CD14-positive monocyte (primary cell): ENCODE measurements at regions not wholly inside any gene's neighbourhood (a gene's known extent, or its start where the extent isn't known, plus 50 kb on each side); places are given as distances from the start of the nearest gene placed in this dataset.

Source experiments
- DNase-seq, 3 donors: peaks; one replicate each; pipeline ENCODE4 v3.0.0-alpha.2; 2011 to 2022
- H2AFZ ChIP-seq: 2 replicates; pipeline ENCODE4 v1.6.0; 2012; ENCODE audit warnings: mild to moderate bottlenecking, low read depth, low read length, inconsistent platforms; ENCODE audit not compliant: insufficient read depth, poor library complexity, severe bottlenecking
- H3K27ac ChIP-seq, 2 donors: 1 replicate in 1 of 2; 2 replicates in 1 of 2; pipeline ENCODE4 v1.5.1; 2012 to 2013; ENCODE audit warnings: low read length in 2 of 2, control low read depth in 1 of 2, inconsistent platforms in 1 of 2, low read depth in 1 of 2, mild to moderate bottlenecking in 1 of 2
- H3K27me3 ChIP-seq, 2 donors: one replicate each; pipeline versions ENCODE4 v1.6.0 to v1.6.1; 2011 to 2013; ENCODE audit warnings: low read length in 2 of 2; ENCODE audit not compliant: control insufficient read depth in 2 of 2, insufficient read depth in 2 of 2
- H3K36me3 ChIP-seq, 2 donors: replicated peaks in 1 of 2; 1 replicate in 1 of 2; 2 replicates in 1 of 2; pipeline versions ENCODE4 v1.5.1 to v1.6.1; 2012 to 2013; ENCODE audit warnings: low read length in 2 of 2, control low read depth in 1 of 2, inconsistent platforms in 1 of 2, mild to moderate bottlenecking in 1 of 2; ENCODE audit not compliant: insufficient read depth in 2 of 2, control insufficient read depth in 1 of 2
- H3K4me1 ChIP-seq, 2 donors: 1 replicate in 1 of 2; 2 replicates in 1 of 2; pipeline versions ENCODE4 v1.5.1 to v1.6.1; 2012 to 2013; ENCODE audit warnings: low read length in 2 of 2, control low read depth in 1 of 2, inconsistent platforms in 1 of 2, mild to moderate bottlenecking in 1 of 2, moderate library complexity in 1 of 2; ENCODE audit not compliant: insufficient read depth in 2 of 2, control insufficient read depth in 1 of 2
- H3K4me2 ChIP-seq: replicated peaks from 2 replicates; pipeline ENCODE3; 2012; ENCODE audit warnings: low read length, moderate library complexity, mild to moderate bottlenecking; ENCODE audit not compliant: poor library complexity, severe bottlenecking; ENCODE audit errors: extremely low read depth
- H3K4me3 ChIP-seq, 3 experiments: fragments of 200-600 bp in 1 of 3; sonication (generic) in 1 of 3; replicated peaks in 1 of 3; 1 replicate in 2 of 3; 2 replicates in 1 of 3; pipeline ENCODE4 v1.5.1; 2011 to 2013; ENCODE audit warnings: low read length in 3 of 3, mild to moderate bottlenecking in 3 of 3, control low read depth in 2 of 3, low read depth in 2 of 3, inconsistent platforms in 1 of 3, moderate library complexity in 1 of 3
- H3K79me2 ChIP-seq: 2 replicates; pipeline ENCODE4 v1.6.0; 2012; ENCODE audit warnings: mild to moderate bottlenecking, control low read depth, inconsistent platforms, low read length, moderate library complexity; ENCODE audit not compliant: insufficient read depth
- H3K9ac ChIP-seq: 2 replicates; pipeline ENCODE4 v1.6.0; 2017; ENCODE audit warnings: low read length, mild to moderate bottlenecking; ENCODE audit not compliant: insufficient read depth, poor library complexity, severe bottlenecking
- H3K9me3 ChIP-seq, 2 donors: replicated peaks in 1 of 2; 1 replicate in 1 of 2; 2 replicates in 1 of 2; pipeline versions ENCODE4 v1.5.1 to v1.6.1; 2012 to 2013; ENCODE audit warnings: low read length in 2 of 2, control low read depth in 1 of 2; ENCODE audit not compliant: control insufficient read depth in 1 of 2, insufficient read depth in 1 of 2
- H4K20me1 ChIP-seq: 2 replicates; pipeline ENCODE4 v1.6.0; 2012; ENCODE audit warnings: mild to moderate bottlenecking, low read length, control low read depth, moderate library complexity; ENCODE audit not compliant: insufficient read depth
- H3K27ac Mint-ChIP-seq, 7 donors: one replicate each; pipeline ENCODE4 v1.8.0; 2020; ENCODE audit warnings: mild to moderate bottlenecking in 7 of 7, mixed read lengths in 7 of 7, moderate library complexity in 6 of 7, inconsistent platforms in 2 of 7
- H3K27me3 Mint-ChIP-seq, 3 donors: one replicate each; pipeline ENCODE4 v1.8.0; 2021 to 2022; ENCODE audit warnings: low read depth in 3 of 3, mild to moderate bottlenecking in 3 of 3, mixed read lengths in 3 of 3, moderate library complexity in 3 of 3, inconsistent platforms in 1 of 3
- H3K36me3 Mint-ChIP-seq, 2 donors: one replicate each; pipeline ENCODE4 v1.8.0; 2020; ENCODE audit warnings: mixed read lengths in 2 of 2, inconsistent platforms in 1 of 2, mild to moderate bottlenecking in 1 of 2
- H3K4me1 Mint-ChIP-seq: one replicate; pipeline ENCODE4 v1.8.0; 2020; ENCODE audit warnings: mild to moderate bottlenecking, mixed read lengths
- H3K4me3 Mint-ChIP-seq, 2 donors: one replicate each; pipeline ENCODE4 v1.8.0; 2020; ENCODE audit warnings: mild to moderate bottlenecking in 2 of 2, mixed read lengths in 2 of 2, moderate library complexity in 1 of 2
- H3K9me3 Mint-ChIP-seq, 7 donors: one replicate each; pipeline ENCODE4 v1.8.0; 2020 to 2022; ENCODE audit warnings: mixed read lengths in 7 of 7, mild to moderate bottlenecking in 6 of 7, moderate library complexity in 6 of 7, inconsistent platforms in 2 of 7
- WGBS: methylation state at CpG from one replicate; pipeline ENCODE4 v1.1.5; 2013; ENCODE audit warnings: missing lambda C conversion rate; ENCODE audit not compliant: insufficient coverage; 5-methylcytosine and 5-hydroxymethylcytosine counted together
- intact Hi-C, 2 donors: fragments of 100-400 bp; cut with micrococcal nuclease; formaldehyde crosslinking; loops; one replicate each; pipeline versions ENCODE4 v1.15.0 to v1.15.1; 2023
- TF ChIP-seq, protein P1 (sequence below): fragments of 200-600 bp; IDR thresholded peaks from one replicate; pipeline ENCODE4 v1.8.0; 2022; ENCODE audit warnings: antibody characterized with exemption, mild to moderate bottlenecking

DNA sequence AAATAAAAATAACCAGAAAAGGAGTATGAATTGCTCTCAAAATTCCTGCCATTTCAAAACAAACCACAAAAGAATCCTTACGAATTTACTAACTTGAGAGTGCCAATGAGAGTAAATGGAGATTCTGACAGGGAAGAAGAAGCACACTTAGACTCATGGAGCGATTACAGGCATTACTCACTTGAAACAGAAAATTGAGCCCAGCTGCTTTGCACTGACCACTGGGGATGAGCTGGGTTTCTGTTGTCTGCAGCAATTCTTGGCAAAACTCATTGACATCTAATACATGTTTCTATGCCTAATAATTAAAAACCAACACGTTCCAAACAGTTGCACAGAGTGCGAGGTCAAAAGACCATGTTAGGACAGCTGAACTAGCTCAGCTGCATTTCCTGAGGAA is 731.6 kb downstream of the DNAH5 start:
- no peaks in the 10 kb centered on the region for H3K9me3 ChIP-seq
- intact Hi-C loops: no loop called here
- Mint-ChIP-seq H3K9me3 (peaks cover 0 to 3% (median 0%) of the 10 kb centered on the region in 7 donors), H3K27ac (no peak overlapping the region), H3K4me1 (no peaks in the 10 kb centered on the region), H3K36me3 (no peaks in the 10 kb centered on the region), H3K27me3 (no peaks in the 10 kb centered on the region), H3K4me3 (no peak overlapping the region)
- no peaks in the 10 kb centered on the region for H3K4me1 ChIP-seq
- no peak overlapping the region for H3K27ac ChIP-seq
- no peaks in the 10 kb centered on the region for H3K27me3 ChIP-seq
- H3K4me3 ChIP-seq: no peak overlapping the region
- H3K4me2 ChIP-seq: no peak overlapping the region
- no peaks in the 10 kb centered on the region for H3K36me3 ChIP-seq
- no peak for DNase-seq
- no peaks in the 10 kb centered on the region for H4K20me1 ChIP-seq
- TF ChIP-seq, protein P1, sequence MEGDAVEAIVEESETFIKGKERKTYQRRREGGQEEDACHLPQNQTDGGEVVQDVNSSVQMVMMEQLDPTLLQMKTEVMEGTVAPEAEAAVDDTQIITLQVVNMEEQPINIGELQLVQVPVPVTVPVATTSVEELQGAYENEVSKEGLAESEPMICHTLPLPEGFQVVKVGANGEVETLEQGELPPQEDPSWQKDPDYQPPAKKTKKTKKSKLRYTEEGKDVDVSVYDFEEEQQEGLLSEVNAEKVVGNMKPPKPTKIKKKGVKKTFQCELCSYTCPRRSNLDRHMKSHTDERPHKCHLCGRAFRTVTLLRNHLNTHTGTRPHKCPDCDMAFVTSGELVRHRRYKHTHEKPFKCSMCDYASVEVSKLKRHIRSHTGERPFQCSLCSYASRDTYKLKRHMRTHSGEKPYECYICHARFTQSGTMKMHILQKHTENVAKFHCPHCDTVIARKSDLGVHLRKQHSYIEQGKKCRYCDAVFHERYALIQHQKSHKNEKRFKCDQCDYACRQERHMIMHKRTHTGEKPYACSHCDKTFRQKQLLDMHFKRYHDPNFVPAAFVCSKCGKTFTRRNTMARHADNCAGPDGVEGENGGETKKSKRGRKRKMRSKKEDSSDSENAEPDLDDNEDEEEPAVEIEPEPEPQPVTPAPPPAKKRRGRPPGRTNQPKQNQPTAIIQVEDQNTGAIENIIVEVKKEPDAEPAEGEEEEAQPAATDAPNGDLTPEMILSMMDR: no peak
- H3K79me2 ChIP-seq: no peaks in the 10 kb centered on the region
- 100% methylated on average over 1 of the region's 4 CpGs for WGBS
- H2AFZ ChIP-seq: no peak overlapping the region
- H3K9ac ChIP-seq: no peak overlapping the region

DNA sequence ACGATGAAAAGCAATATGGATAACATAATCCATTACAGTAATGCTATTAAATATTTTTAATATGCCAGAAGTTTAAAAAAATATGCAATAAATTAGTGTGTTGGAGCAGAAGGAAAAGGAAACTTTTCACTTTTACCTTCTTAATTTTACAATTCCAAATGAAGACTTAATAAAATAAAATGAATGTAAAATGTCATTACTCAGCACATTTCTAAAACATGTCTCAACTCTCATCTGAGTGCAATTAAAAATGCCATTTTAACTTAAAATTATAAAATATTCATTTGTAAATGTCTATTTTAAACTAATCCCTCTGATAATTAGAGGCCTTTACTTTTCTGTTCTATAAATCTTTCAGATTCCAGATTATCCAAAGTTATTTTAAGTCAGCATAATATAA is 733.4 kb downstream of the DNAH5 start:
- Histone ChIP-seq H3K9me3 (no peaks in the 10 kb centered on the region), H3K4me1 (no peaks in the 10 kb centered on the region), H2AFZ (no peak overlapping the region), H3K27me3 (no peaks in the 10 kb centered on the region), H3K27ac (no peak overlapping the region), H3K4me3 (no peak overlapping the region), H3K79me2 (no peaks in the 10 kb centered on the region), H4K20me1 (no peaks in the 10 kb centered on the region), H3K36me3 (no peaks in the 10 kb centered on the region), H3K9ac (no peak overlapping the region), H3K4me2 (no peak overlapping the region)
- H3K4me3 Mint-ChIP-seq: no peak overlapping the region
- H3K9me3 Mint-ChIP-seq: peaks cover 0 to 3% (median 2%) of the 10 kb centered on the region in 7 donors
- TF ChIP-seq, protein P1: no peak
- intact Hi-C loops: no loop called here
- no peaks in the 10 kb centered on the region for H3K36me3 Mint-ChIP-seq
- H3K27ac Mint-ChIP-seq: no peak overlapping the region
- H3K4me1 Mint-ChIP-seq: no peaks in the 10 kb centered on the region
- no CpG with 5 or more reads among the region's 1 CpG for WGBS
- H3K27me3 Mint-ChIP-seq: no peaks in the 10 kb centered on the region
- no peak for DNase-seq
